ENCODE measurements at regions not wholly inside any gene's neighbourhood (a gene's known extent, or its start where the extent isn't known, plus 50 kb on each side); places are given as distances from the start of the nearest gene placed in this dataset.
"Not testable (repeated sequence)": the region's sequence is repeated elsewhere in the genome, so short reads cannot be mapped to it uniquely, and the experiment has no call there.

DNA sequence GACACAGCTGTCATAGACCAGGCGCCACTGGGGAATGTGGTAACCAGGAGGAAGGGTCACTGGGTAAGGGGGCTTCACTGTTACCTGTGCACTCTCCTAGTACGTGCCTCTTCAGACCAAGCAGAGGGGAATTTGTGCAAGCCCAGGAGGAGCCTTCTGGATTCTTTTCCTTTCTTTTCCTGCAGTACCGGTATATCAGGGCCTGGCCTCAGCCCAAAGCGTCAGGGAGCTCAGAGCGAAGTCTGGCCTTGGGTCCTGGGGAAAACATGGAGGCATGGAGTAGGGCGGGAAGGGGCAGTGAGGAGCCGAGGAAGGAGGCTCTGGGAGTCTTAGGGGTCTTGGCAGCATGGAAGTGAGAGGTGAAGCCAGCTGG is 133.6 kb upstream of the GDF10 start:
- H2AFZ ChIP-seq (ENCODE audit: low read length), result no peak overlapping the region
- H3K9ac ChIP-seq (ENCODE audit: low read depth, low read length, poor library complexity, severe bottlenecking), result no peak overlapping the region
- no peaks in the 10 kb centered on the region for H3K9me3 ChIP-seq (ENCODE audit: insufficient read depth, low read depth, low read length)
- no peak overlapping the region for H3K4me2 ChIP-seq (ENCODE audit: low read depth, low read length, poor library complexity, severe bottlenecking)
- TF ChIP-seq, protein P1, sequence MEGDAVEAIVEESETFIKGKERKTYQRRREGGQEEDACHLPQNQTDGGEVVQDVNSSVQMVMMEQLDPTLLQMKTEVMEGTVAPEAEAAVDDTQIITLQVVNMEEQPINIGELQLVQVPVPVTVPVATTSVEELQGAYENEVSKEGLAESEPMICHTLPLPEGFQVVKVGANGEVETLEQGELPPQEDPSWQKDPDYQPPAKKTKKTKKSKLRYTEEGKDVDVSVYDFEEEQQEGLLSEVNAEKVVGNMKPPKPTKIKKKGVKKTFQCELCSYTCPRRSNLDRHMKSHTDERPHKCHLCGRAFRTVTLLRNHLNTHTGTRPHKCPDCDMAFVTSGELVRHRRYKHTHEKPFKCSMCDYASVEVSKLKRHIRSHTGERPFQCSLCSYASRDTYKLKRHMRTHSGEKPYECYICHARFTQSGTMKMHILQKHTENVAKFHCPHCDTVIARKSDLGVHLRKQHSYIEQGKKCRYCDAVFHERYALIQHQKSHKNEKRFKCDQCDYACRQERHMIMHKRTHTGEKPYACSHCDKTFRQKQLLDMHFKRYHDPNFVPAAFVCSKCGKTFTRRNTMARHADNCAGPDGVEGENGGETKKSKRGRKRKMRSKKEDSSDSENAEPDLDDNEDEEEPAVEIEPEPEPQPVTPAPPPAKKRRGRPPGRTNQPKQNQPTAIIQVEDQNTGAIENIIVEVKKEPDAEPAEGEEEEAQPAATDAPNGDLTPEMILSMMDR (conservative IDR thresholded peaks at IDR 0.05; ENCODE audit: low read length), result no peak
- TF ChIP-seq EZH2phosphoT487 (IDR thresholded peaks at IDR 0.05; ENCODE audit: borderline replicate concordance), result no peak
- H3K9me2 ChIP-seq (replicated peaks; ENCODE audit: low read depth, low read length), result no peaks in the 10 kb centered on the region
- H3K27me3 ChIP-seq (ENCODE audit: insufficient read depth, low read length, poor library complexity, severe bottlenecking), result no peaks in the 10 kb centered on the region
- no peak overlapping the region for H3K4me3 ChIP-seq (ENCODE audit: low read length, poor library complexity, severe bottlenecking)
- H3F3A ChIP-seq (ENCODE audit: low read depth), result no peaks in the 10 kb centered on the region
- no peaks in the 10 kb centered on the region for H3K36me3 ChIP-seq (ENCODE audit: insufficient read depth, low read length)
- H4K20me1 ChIP-seq (ENCODE audit: insufficient read depth, low read length, poor library complexity, severe bottlenecking), result no peaks in the 10 kb centered on the region
- no peaks in the 10 kb centered on the region for H3K79me2 ChIP-seq (ENCODE audit: insufficient read depth, low read length)
- H3K4me1 ChIP-seq (ENCODE audit: insufficient read depth, low read length, poor library complexity, severe bottlenecking), result peaks cover 5% of the 10 kb centered on the region

DNA sequence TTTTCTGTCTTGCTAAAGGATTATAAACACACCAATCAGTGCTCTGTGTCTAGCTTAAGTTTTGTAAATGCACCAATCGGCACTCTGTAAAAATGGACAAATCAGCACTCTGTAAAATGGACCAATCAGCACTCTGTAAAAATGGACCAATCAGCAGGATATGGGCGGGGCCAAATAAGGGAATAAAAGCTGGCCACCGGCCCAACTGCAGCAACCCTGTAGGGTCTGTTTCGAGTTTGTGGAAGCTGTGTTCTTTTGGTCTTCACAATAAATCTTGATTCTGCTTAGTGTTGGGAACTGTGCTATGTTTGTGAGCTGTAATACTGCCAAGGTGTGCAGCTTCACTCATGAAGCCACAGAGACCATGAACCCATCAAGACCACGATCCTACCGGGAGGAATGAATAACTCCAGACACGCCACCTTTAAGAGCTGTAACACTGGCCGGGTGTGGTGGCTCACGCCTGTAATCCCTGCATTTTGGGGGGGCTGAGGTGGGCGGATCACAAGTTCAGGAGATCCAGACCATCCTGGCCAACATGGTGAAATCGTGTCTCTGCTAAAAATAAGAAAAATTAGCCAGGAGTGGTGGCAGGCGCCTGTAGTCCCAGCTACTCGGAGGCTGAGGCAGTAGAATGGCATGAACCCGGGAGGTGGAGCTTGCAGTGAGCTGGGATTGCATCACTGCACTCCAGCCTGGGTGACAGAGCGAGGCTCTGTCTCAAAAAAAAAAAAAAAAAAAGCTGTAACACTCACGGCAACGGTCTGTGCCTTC is 133.0 kb upstream of the GDF10 start:
- H3K27me3 ChIP-seq (ENCODE audit: insufficient read depth, low read length, poor library complexity, severe bottlenecking); H3K9ac ChIP-seq (ENCODE audit: low read depth, low read length, poor library complexity, severe bottlenecking); H3K4me2 ChIP-seq (ENCODE audit: low read depth, low read length, poor library complexity, severe bottlenecking); H3F3A ChIP-seq (ENCODE audit: low read depth); H3K4me1 ChIP-seq (ENCODE audit: insufficient read depth, low read length, poor library complexity, severe bottlenecking); H3K36me3 ChIP-seq (ENCODE audit: insufficient read depth, low read length); H4K20me1 ChIP-seq (ENCODE audit: insufficient read depth, low read length, poor library complexity, severe bottlenecking); H3K4me3 ChIP-seq (ENCODE audit: low read length, poor library complexity, severe bottlenecking); H3K9me2 ChIP-seq (replicated peaks; ENCODE audit: low read depth, low read length); H2AFZ ChIP-seq (ENCODE audit: low read length); H3K79me2 ChIP-seq (ENCODE audit: insufficient read depth, low read length); H3K9me3 ChIP-seq (ENCODE audit: insufficient read depth, low read depth, low read length): not testable (repeated sequence)

DNA sequence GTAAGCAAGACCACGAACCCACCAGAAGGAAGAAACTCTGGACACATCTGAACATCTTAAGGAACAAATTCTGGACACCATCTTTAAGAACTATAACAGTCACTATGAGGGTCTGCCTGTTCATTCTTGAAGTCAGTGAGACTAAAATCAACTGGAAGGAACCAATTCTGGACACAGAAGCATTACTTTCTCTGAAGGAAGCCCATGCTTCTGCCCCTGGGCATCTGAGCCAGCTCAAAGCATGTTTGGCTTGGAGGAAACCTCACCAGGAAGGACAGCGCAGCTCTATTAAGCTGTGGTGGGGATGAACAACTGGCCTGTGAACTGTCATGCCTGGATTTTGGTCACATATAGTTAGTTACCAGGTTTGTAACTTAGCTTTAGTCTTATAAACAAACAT is 132.4 kb upstream of the GDF10 start:
- no peak overlapping the region for H3K4me3 ChIP-seq (ENCODE audit: low read length, poor library complexity, severe bottlenecking)
- no peak for TF ChIP-seq EZH2phosphoT487 (IDR thresholded peaks at IDR 0.05; ENCODE audit: borderline replicate concordance)
- TF ChIP-seq, protein P1 (conservative IDR thresholded peaks at IDR 0.05; ENCODE audit: low read length), result no peak
- no peaks in the 10 kb centered on the region for H3K9me3 ChIP-seq (ENCODE audit: insufficient read depth, low read depth, low read length)
- H3K27me3 ChIP-seq (ENCODE audit: insufficient read depth, low read length, poor library complexity, severe bottlenecking), result no peaks in the 10 kb centered on the region
- H3K36me3 ChIP-seq (ENCODE audit: insufficient read depth, low read length), result no peaks in the 10 kb centered on the region
- H3F3A ChIP-seq (ENCODE audit: low read depth), result no peaks in the 10 kb centered on the region
- no peaks in the 10 kb centered on the region for H4K20me1 ChIP-seq (ENCODE audit: insufficient read depth, low read length, poor library complexity, severe bottlenecking)
- no peak overlapping the region for H3K4me2 ChIP-seq (ENCODE audit: low read depth, low read length, poor library complexity, severe bottlenecking)
- no peak overlapping the region for H2AFZ ChIP-seq (ENCODE audit: low read length)
- no peaks in the 10 kb centered on the region for H3K9me2 ChIP-seq (replicated peaks; ENCODE audit: low read depth, low read length)
- no peak overlapping the region for H3K9ac ChIP-seq (ENCODE audit: low read depth, low read length, poor library complexity, severe bottlenecking)
- no peaks in the 10 kb centered on the region for H3K79me2 ChIP-seq (ENCODE audit: insufficient read depth, low read length)
- H3K4me1 ChIP-seq (ENCODE audit: insufficient read depth, low read length, poor library complexity, severe bottlenecking), result peaks cover 5% of the 10 kb centered on the region

DNA sequence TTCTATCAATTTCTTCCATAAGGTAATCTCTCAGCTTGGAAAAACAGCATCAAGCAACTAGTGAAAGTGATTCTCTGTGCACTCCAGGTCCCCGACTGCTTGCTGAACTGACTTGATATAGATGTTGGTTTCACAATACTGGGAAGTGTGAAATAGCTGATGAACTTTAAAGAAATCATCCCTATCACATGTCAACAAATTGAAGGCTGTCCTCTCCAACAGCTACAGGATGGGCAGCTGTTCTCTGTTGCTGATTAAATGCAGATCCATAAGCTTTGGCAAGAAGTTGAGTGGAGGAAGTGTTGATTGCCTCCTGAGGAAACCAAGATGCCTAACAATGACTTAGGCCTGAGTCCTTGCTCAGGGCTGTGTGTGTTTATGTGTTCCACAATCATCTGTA is 130.4 kb upstream of the GDF10 start:
- no peaks in the 10 kb centered on the region for H3K27me3 ChIP-seq (ENCODE audit: insufficient read depth, low read length, poor library complexity, severe bottlenecking)
- H2AFZ ChIP-seq (ENCODE audit: low read length), result no peak overlapping the region
- no peaks in the 10 kb centered on the region for H3K9me3 ChIP-seq (ENCODE audit: insufficient read depth, low read depth, low read length)
- no peak overlapping the region for H3K9ac ChIP-seq (ENCODE audit: low read depth, low read length, poor library complexity, severe bottlenecking)
- peaks cover 5% of the 10 kb centered on the region for H3K4me1 ChIP-seq (ENCODE audit: insufficient read depth, low read length, poor library complexity, severe bottlenecking)
- no peak overlapping the region for H3K4me3 ChIP-seq (ENCODE audit: low read length, poor library complexity, severe bottlenecking)
- H4K20me1 ChIP-seq (ENCODE audit: insufficient read depth, low read length, poor library complexity, severe bottlenecking), result no peaks in the 10 kb centered on the region
- no peaks in the 10 kb centered on the region for H3F3A ChIP-seq (ENCODE audit: low read depth)
- no peaks in the 10 kb centered on the region for H3K79me2 ChIP-seq (ENCODE audit: insufficient read depth, low read length)
- H3K9me2 ChIP-seq (replicated peaks; ENCODE audit: low read depth, low read length), result no peaks in the 10 kb centered on the region
- no peaks in the 10 kb centered on the region for H3K36me3 ChIP-seq (ENCODE audit: insufficient read depth, low read length)
- H3K4me2 ChIP-seq (ENCODE audit: low read depth, low read length, poor library complexity, severe bottlenecking), result no peak overlapping the region
- TF ChIP-seq EZH2phosphoT487 (IDR thresholded peaks at IDR 0.05; ENCODE audit: borderline replicate concordance), result no peak
- TF ChIP-seq, protein P1 (conservative IDR thresholded peaks at IDR 0.05; ENCODE audit: low read length), result no peak

Data from Loucy (cell line).